ENCODE measurements at regions not wholly inside any gene's neighbourhood (a gene's known extent, or its start where the extent isn't known, plus 50 kb on each side); places are given as distances from the start of the nearest gene placed in this dataset.
"Not testable (repeated sequence)": the region's sequence is repeated elsewhere in the genome, so short reads cannot be mapped to it uniquely, and the experiment has no call there.

GRCh38 chr21:10431995-10432394 is 89.4 kb upstream of the TPTE start:
- DNase-seq, result not testable (repeated sequence)

GRCh38 chr21:10432456-10432855 is 88.9 kb upstream of the TPTE start:
- DNase-seq, result not testable (repeated sequence)

GRCh38 chr21:10437977-10438376 is 83.4 kb upstream of the TPTE start:
- DNase-seq, result not testable (repeated sequence)

- DNase-seq, result not testable (repeated sequence)
These were observed 80.7 kb upstream of the TPTE start for GRCh38 chr21:10440639-10441038.

GRCh38 chr21:10442018-10442417 is 79.4 kb upstream of the TPTE start:
- DNase-seq, result not testable (repeated sequence)

GRCh38 chr21:10445685-10446084 is 75.7 kb upstream of the TPTE start:
- not testable (repeated sequence) for DNase-seq

- DNase-seq, result not testable (repeated sequence)
These were observed 71.9 kb upstream of the TPTE start for GRCh38 chr21:10449451-10449850.

- DNase-seq, result not testable (repeated sequence)
These were observed 70.1 kb upstream of the TPTE start for GRCh38 chr21:10451274-10451673.

- not testable (repeated sequence) for DNase-seq
These were observed 63.6 kb upstream of the TPTE start for GRCh38 chr21:10457765-10458164.

- DNase-seq, result not testable (repeated sequence)
These were observed 60.4 kb upstream of the TPTE start for GRCh38 chr21:10460957-10461356.

GRCh38 chr21:10461445-10461844 is 59.9 kb upstream of the TPTE start:
- DNase-seq, result not testable (repeated sequence)

- DNase-seq, result no peak
These were observed 58.2 kb upstream of the TPTE start for GRCh38 chr21:10463156-10463555.

- DNase-seq, result no peak
These were observed 56.4 kb upstream of the TPTE start for GRCh38 chr21:10464975-10465374.

- not testable (repeated sequence) for DNase-seq
These were observed 55.8 kb upstream of the TPTE start for GRCh38 chr21:10465524-10466110.

- DNase-seq, result no peak
These were observed 55.2 kb upstream of the TPTE start for GRCh38 chr21:10466200-10466599.

All from hematopoietic multipotent progenitor cell treated with erythropoietin and hydrocortisone succinate and interleukin-3 and kit ligand, for 8 days (in vitro differentiated cells).